SH-SY5Y (cell line): ENCODE measurements at regions not wholly inside any gene's neighbourhood (a gene's known extent, or its start where the extent isn't known, plus 50 kb on each side); places are given as distances from the start of the nearest gene placed in this dataset.

ENCODE experiments used
- GATA2 ChIP-seq: IDR thresholded peaks from 2 replicates; pipeline ENCODE4 v1.6.1; 2011; ENCODE audit warnings: mild to moderate bottlenecking, low read depth, low read length
- GATA3 ChIP-seq: IDR thresholded peaks from 2 replicates; pipeline ENCODE4 v1.6.1; 2011; ENCODE audit warnings: low read depth, mild to moderate bottlenecking, low read length, moderate library complexity

GRCh38 chr16:86243571-86244154 is 266.7 kb upstream of the FOXF1 start:
- no peak for TF ChIP-seq GATA2
- no peak for TF ChIP-seq GATA3
